GM19240 (cell line): ENCODE measurements at regions not wholly inside any gene's neighbourhood (a gene's known extent, or its start where the extent isn't known, plus 50 kb on each side); places are given as distances from the start of the nearest gene placed in this dataset.
"Not testable (repeated sequence)": the region's sequence is repeated elsewhere in the genome, so short reads cannot be mapped to it uniquely, and the experiment has no call there.

ENCODE experiments used
- DNase-seq: peaks from one replicate; pipeline ENCODE4 v3.0.0; 2011; ENCODE audit warnings: low spot score; ENCODE audit not compliant: insufficient read length

- DNase-seq: no peak
Observed at GRCh38 chr6:141395443-141396008, 737.2 kb upstream of the GJE1 start.

- no peak for DNase-seq
Observed at GRCh38 chr6:141394565-141395051, 738.1 kb upstream of the GJE1 start.

- no peak for DNase-seq
Observed at GRCh38 chr6:141394125-141394536, 738.6 kb upstream of the GJE1 start.

- no peak for DNase-seq
Observed at GRCh38 chr6:141393405-141394124, 739.2 kb upstream of the GJE1 start.

GRCh38 chr6:141391135-141391534, 741.6 kb upstream of the GJE1 start:
- not testable (repeated sequence) for DNase-seq

- no peak for DNase-seq
Observed at GRCh38 chr6:141388666-141389065, 744.1 kb upstream of the GJE1 start.

GRCh38 chr6:141370438-141370837, 762.3 kb upstream of the GJE1 start:
- DNase-seq: no peak

GRCh38 chr6:141366796-141367195, 765.9 kb upstream of the GJE1 start:
- not testable (repeated sequence) for DNase-seq

- DNase-seq: no peak
Observed at GRCh38 chr6:141364694-141365093, 768.0 kb upstream of the GJE1 start.

- no peak for DNase-seq
Observed at GRCh38 chr6:141364232-141364631, 768.5 kb upstream of the GJE1 start.

- DNase-seq: no peak
Observed at GRCh38 chr6:141361559-141361958, 771.2 kb upstream of the GJE1 start.

GRCh38 chr6:141359953-141360352, 772.8 kb upstream of the GJE1 start:
- DNase-seq: no peak

- DNase-seq: no peak
Observed at GRCh38 chr6:141354191-141354955, 778.4 kb upstream of the GJE1 start.

GRCh38 chr6:141351721-141352120, 781.0 kb upstream of the GJE1 start:
- no peak for DNase-seq

GRCh38 chr6:141349710-141350109, 783.0 kb upstream of the GJE1 start:
- DNase-seq: no peak

GRCh38 chr6:141347906-141348492, 784.7 kb upstream of the GJE1 start:
- no peak for DNase-seq

GRCh38 chr6:141347086-141347485, 785.6 kb upstream of the GJE1 start:
- DNase-seq: no peak

- no peak for DNase-seq
Observed at GRCh38 chr6:141346535-141346934, 786.2 kb upstream of the GJE1 start.

- DNase-seq: no peak
Observed at GRCh38 chr6:141337191-141337590, 795.5 kb upstream of the GJE1 start.

- no peak for DNase-seq
Observed at GRCh38 chr6:141335477-141336273, 797.0 kb upstream of the GJE1 start.

- no peak for DNase-seq
Observed at GRCh38 chr6:141326925-141327324, 805.8 kb upstream of the GJE1 start.
